ENCODE measurements at regions not wholly inside any gene's neighbourhood (a gene's known extent, or its start where the extent isn't known, plus 50 kb on each side); places are given as distances from the start of the nearest gene placed in this dataset.

- no peaks in the 10 kb centered on the region for H3K9me3 ChIP-seq (ENCODE audit: low read depth, low read length)
- no peak overlapping the region for H3K9ac ChIP-seq (ENCODE audit: insufficient read length)
- H3K4me3 ChIP-seq: no peak overlapping the region
- no peak overlapping the region for H3K27ac ChIP-seq
- no peak for DNase-seq (ENCODE audit: low read depth, low spot score)
- no peaks in the 10 kb centered on the region for H3K36me3 ChIP-seq (ENCODE audit: insufficient read depth, low read length)
- no peak for TF ChIP-seq POLR2AphosphoS5 (IDR thresholded peaks at IDR 0.05; ENCODE audit: borderline replicate concordance, low read depth, low read length)
- TF ChIP-seq EZH2 (IDR thresholded peaks at IDR 0.05): no peak
- no peak for TF ChIP-seq FOXP2 (optimal IDR thresholded peaks at IDR 0.05; ENCODE audit: control extremely low read depth, extremely low read length, insufficient read depth)
Observed at GRCh38 chr4:149961876-149962597, 116.2 kb upstream of the DCLK2 start.

GRCh38 chr4:149964001-149964796 is 114.0 kb upstream of the DCLK2 start:
- Histone ChIP-seq H3K36me3 (ENCODE audit: insufficient read depth, low read length) (no peaks in the 10 kb centered on the region), H3K9ac (ENCODE audit: insufficient read length) (no peak overlapping the region), H3K4me3 (no peak overlapping the region), H3K9me3 (ENCODE audit: low read depth, low read length) (no peaks in the 10 kb centered on the region), H3K27ac (no peak overlapping the region)
- DNase-seq (ENCODE audit: low read depth, low spot score): no peak
- TF ChIP-seq POLR2AphosphoS5 (IDR thresholded peaks at IDR 0.05; ENCODE audit: borderline replicate concordance, low read depth, low read length) (no peak), FOXP2 (optimal IDR thresholded peaks at IDR 0.05; ENCODE audit: control extremely low read depth, extremely low read length, insufficient read depth) (no peak), EZH2 (IDR thresholded peaks at IDR 0.05) (no peak)

GRCh38 chr4:149965206-149965605 is 113.0 kb upstream of the DCLK2 start:
- no peak for TF ChIP-seq POLR2AphosphoS5 (IDR thresholded peaks at IDR 0.05; ENCODE audit: borderline replicate concordance, low read depth, low read length)
- TF ChIP-seq EZH2 (IDR thresholded peaks at IDR 0.05): no peak
- TF ChIP-seq FOXP2 (optimal IDR thresholded peaks at IDR 0.05; ENCODE audit: control extremely low read depth, extremely low read length, insufficient read depth): no peak
- no peaks in the 10 kb centered on the region for H3K9me3 ChIP-seq (ENCODE audit: low read depth, low read length)
- DNase-seq (ENCODE audit: low read depth, low spot score): no peak
- H3K27ac ChIP-seq: no peak overlapping the region
- H3K4me3 ChIP-seq: no peak overlapping the region
- H3K9ac ChIP-seq (ENCODE audit: insufficient read length): no peak overlapping the region
- H3K36me3 ChIP-seq (ENCODE audit: insufficient read depth, low read length): no peaks in the 10 kb centered on the region

GRCh38 chr4:149972407-149972806 is 105.8 kb upstream of the DCLK2 start:
- TF ChIP-seq EZH2 (IDR thresholded peaks at IDR 0.05) (no peak), POLR2AphosphoS5 (IDR thresholded peaks at IDR 0.05; ENCODE audit: borderline replicate concordance, low read depth, low read length) (no peak), FOXP2 (optimal IDR thresholded peaks at IDR 0.05; ENCODE audit: control extremely low read depth, extremely low read length, insufficient read depth) (no peak)
- DNase-seq (ENCODE audit: low read depth, low spot score): no peak
- Histone ChIP-seq H3K27ac (no peak overlapping the region), H3K9ac (ENCODE audit: insufficient read length) (no peak overlapping the region), H3K4me3 (no peak overlapping the region), H3K36me3 (ENCODE audit: insufficient read depth, low read length) (no peaks in the 10 kb centered on the region), H3K9me3 (ENCODE audit: low read depth, low read length) (no peaks in the 10 kb centered on the region)

GRCh38 chr4:149973181-149973580 is 105.1 kb upstream of the DCLK2 start:
- Histone ChIP-seq H3K9me3 (ENCODE audit: low read depth, low read length) (no peaks in the 10 kb centered on the region), H3K27ac (no peak overlapping the region), H3K9ac (ENCODE audit: insufficient read length) (no peak overlapping the region), H3K4me3 (no peak overlapping the region), H3K36me3 (ENCODE audit: insufficient read depth, low read length) (no peaks in the 10 kb centered on the region)
- no peak for TF ChIP-seq FOXP2 (optimal IDR thresholded peaks at IDR 0.05; ENCODE audit: control extremely low read depth, extremely low read length, insufficient read depth)
- TF ChIP-seq POLR2AphosphoS5 (IDR thresholded peaks at IDR 0.05; ENCODE audit: borderline replicate concordance, low read depth, low read length): no peak
- no peak for TF ChIP-seq EZH2 (IDR thresholded peaks at IDR 0.05)
- no peak for DNase-seq (ENCODE audit: low read depth, low spot score)

GRCh38 chr4:149975172-149975571 is 103.1 kb upstream of the DCLK2 start:
- no peak for DNase-seq (ENCODE audit: low read depth, low spot score)
- TF ChIP-seq EZH2 (IDR thresholded peaks at IDR 0.05): no peak
- no peak for TF ChIP-seq POLR2AphosphoS5 (IDR thresholded peaks at IDR 0.05; ENCODE audit: borderline replicate concordance, low read depth, low read length)
- TF ChIP-seq FOXP2 (optimal IDR thresholded peaks at IDR 0.05; ENCODE audit: control extremely low read depth, extremely low read length, insufficient read depth): no peak
- Histone ChIP-seq H3K27ac (no peak overlapping the region), H3K9me3 (ENCODE audit: low read depth, low read length) (no peaks in the 10 kb centered on the region), H3K4me3 (no peak overlapping the region), H3K36me3 (ENCODE audit: insufficient read depth, low read length) (no peaks in the 10 kb centered on the region), H3K9ac (ENCODE audit: insufficient read length) (no peak overlapping the region)

GRCh38 chr4:149980121-149980682 is 98.0 kb upstream of the DCLK2 start:
- Histone ChIP-seq H3K36me3 (ENCODE audit: insufficient read depth, low read length) (no peaks in the 10 kb centered on the region), H3K9me3 (ENCODE audit: low read depth, low read length) (no peaks in the 10 kb centered on the region), H3K9ac (ENCODE audit: insufficient read length) (peak overlapping the region; percentile 35), H3K4me3 (0 out of 2 replicates have a peak overlapping the region, but pooled peaks have one; percentile 11), H3K27ac (peak overlapping the region; percentile 49; the same call in 1 of the 2 replicates)
- TF ChIP-seq EZH2 (IDR thresholded peaks at IDR 0.05): no peak
- no peak for TF ChIP-seq POLR2AphosphoS5 (IDR thresholded peaks at IDR 0.05; ENCODE audit: borderline replicate concordance, low read depth, low read length)
- TF ChIP-seq FOXP2 (optimal IDR thresholded peaks at IDR 0.05; ENCODE audit: control extremely low read depth, extremely low read length, insufficient read depth): no peak
- no peak for DNase-seq (ENCODE audit: low read depth, low spot score)

GRCh38 chr4:149980941-149981340 is 97.3 kb upstream of the DCLK2 start:
- TF ChIP-seq FOXP2 (optimal IDR thresholded peaks at IDR 0.05; ENCODE audit: control extremely low read depth, extremely low read length, insufficient read depth): no peak
- Histone ChIP-seq H3K36me3 (ENCODE audit: insufficient read depth, low read length) (no peaks in the 10 kb centered on the region), H3K9me3 (ENCODE audit: low read depth, low read length) (no peaks in the 10 kb centered on the region), H3K27ac (no peak overlapping the region), H3K9ac (ENCODE audit: insufficient read length) (no peak overlapping the region), H3K4me3 (no peak overlapping the region)
- DNase-seq (ENCODE audit: low read depth, low spot score): no peak

Measured in SK-N-MC (cell line).